Stomach (tissue), 4 donors: ENCODE measurements at regions not wholly inside any gene's neighbourhood (a gene's known extent, or its start where the extent isn't known, plus 50 kb on each side); places are given as distances from the start of the nearest gene placed in this dataset.

ENCODE experiments used
- CTCF ChIP-seq, 7 experiments: fragments of 450-650 bp in 4 of 7; fragments of 200-600 bp in 3 of 7; sonication (generic) in 3 of 7; IDR thresholded peaks; one replicate each; pipeline ENCODE4 v1.5.1; 2016 to 2019; ENCODE audit warnings: antibody characterized with exemption in 7 of 7, control low read depth in 2 of 7, mild to moderate bottlenecking in 1 of 7
- POLR2AphosphoS5 ChIP-seq, 3 donors: sonication (generic); formaldehyde crosslinking; IDR thresholded peaks; one replicate each; pipeline ENCODE4 v1.6.1; 2016; ENCODE audit warnings: antibody characterized with exemption in 3 of 3

GRCh38 chr4:111281219-111281618, 658.3 kb upstream of the PITX2 start:
- TF ChIP-seq CTCF (IDR thresholded peaks at IDR 0.05) (no peak), POLR2AphosphoS5 (IDR thresholded peaks at IDR 0.05) (no peak)
